NCI-H446 (cell line): ENCODE measurements at regions not wholly inside any gene's neighbourhood (a gene's known extent, or its start where the extent isn't known, plus 50 kb on each side); places are given as distances from the start of the nearest gene placed in this dataset.

Source experiments
- DNase-seq, 2 experiments: peaks; one replicate each; lab custom pipeline; 2025; lab: John Stamatoyannopoulos, UW

- no peak for DNase-seq
Observed at GRCh38 chrX:149992918-149993317, 54.6 kb upstream of the EOLA2 start.

GRCh38 chrX:149993989-149994388 is 55.7 kb upstream of the EOLA2 start:
- DNase-seq = no peak

GRCh38 chrX:149996515-149996914 is 58.2 kb upstream of the EOLA2 start:
- DNase-seq = no peak

- DNase-seq = no peak
Observed at GRCh38 chrX:150005027-150005426, 66.7 kb upstream of the EOLA2 start.

GRCh38 chrX:150007356-150007755 is 69.1 kb upstream of the EOLA2 start:
- no peak for DNase-seq

- DNase-seq = no peak
Observed at GRCh38 chrX:150012647-150013381, 74.5 kb upstream of the EOLA2 start.

- no peak for DNase-seq
Observed at GRCh38 chrX:150014525-150014924, 76.2 kb upstream of the EOLA2 start.

GRCh38 chrX:150017868-150018267 is 79.6 kb upstream of the EOLA2 start:
- no peak for DNase-seq

- DNase-seq = no peak
Observed at GRCh38 chrX:150018931-150019361, 80.7 kb upstream of the EOLA2 start.

GRCh38 chrX:150028692-150029091 is 90.4 kb upstream of the EOLA2 start:
- no peak for DNase-seq

GRCh38 chrX:150032742-150033141 is 94.5 kb upstream of the EOLA2 start:
- no peak for DNase-seq

GRCh38 chrX:150034788-150035187 is 96.5 kb upstream of the EOLA2 start:
- no peak for DNase-seq

GRCh38 chrX:150035531-150035930 is 97.2 kb upstream of the EOLA2 start:
- no peak for DNase-seq

- DNase-seq = peak; percentile 6 to 55
Observed at GRCh38 chrX:150036181-150036580, 97.9 kb upstream of the EOLA2 start.

- no peak for DNase-seq
Observed at GRCh38 chrX:150036641-150037040, 98.3 kb upstream of the EOLA2 start.

GRCh38 chrX:150037041-150037440 is 98.8 kb upstream of the EOLA2 start:
- DNase-seq = no peak

GRCh38 chrX:150038315-150038714 is 100.0 kb upstream of the EOLA2 start:
- no peak for DNase-seq

- DNase-seq = no peak
Observed at GRCh38 chrX:150038986-150039599, 100.8 kb upstream of the EOLA2 start.

GRCh38 chrX:150041208-150041607 is 102.9 kb upstream of the EOLA2 start:
- no peak for DNase-seq

GRCh38 chrX:150044556-150044955 is 106.3 kb upstream of the EOLA2 start:
- no peak for DNase-seq

- DNase-seq = no peak
Observed at GRCh38 chrX:150047818-150048217, 109.5 kb upstream of the EOLA2 start.

- no peak for DNase-seq
Observed at GRCh38 chrX:150049647-150050046, 111.4 kb upstream of the EOLA2 start.

- no peak for DNase-seq
Observed at GRCh38 chrX:150050387-150050786, 112.1 kb upstream of the EOLA2 start.

GRCh38 chrX:150051096-150051495 is 112.8 kb upstream of the EOLA2 start:
- DNase-seq = no peak
